ENCODE measurements at regions not wholly inside any gene's neighbourhood (a gene's known extent, or its start where the extent isn't known, plus 50 kb on each side); places are given as distances from the start of the nearest gene placed in this dataset.

DNA sequence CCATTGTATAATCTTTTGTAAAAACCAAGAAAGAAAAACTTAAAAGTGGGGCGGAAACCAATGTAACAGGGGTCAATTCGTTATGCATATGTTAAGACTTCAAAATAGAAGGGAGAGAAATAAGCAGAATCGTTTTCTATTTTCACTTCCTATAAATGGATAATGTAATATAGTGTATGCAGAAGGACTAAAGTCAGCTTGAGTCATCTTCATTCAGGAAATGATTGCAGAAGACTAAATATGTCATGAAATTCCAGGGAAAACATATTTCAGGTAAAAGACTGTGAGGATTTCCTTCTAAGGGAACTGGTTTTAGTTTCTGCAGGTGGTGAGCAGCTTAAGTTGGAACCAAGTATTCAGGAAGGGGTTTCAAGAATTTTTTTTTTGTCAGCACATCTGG lies 753.3 kb downstream of the IRX1 start:
- DNase-seq: no peak

GRCh38 chr5:4356201-4356600 lies 760.6 kb downstream of the IRX1 start:
- DNase-seq: no peak

GRCh38 chr5:4359847-4360246 lies 764.2 kb downstream of the IRX1 start:
- no peak for DNase-seq

DNA sequence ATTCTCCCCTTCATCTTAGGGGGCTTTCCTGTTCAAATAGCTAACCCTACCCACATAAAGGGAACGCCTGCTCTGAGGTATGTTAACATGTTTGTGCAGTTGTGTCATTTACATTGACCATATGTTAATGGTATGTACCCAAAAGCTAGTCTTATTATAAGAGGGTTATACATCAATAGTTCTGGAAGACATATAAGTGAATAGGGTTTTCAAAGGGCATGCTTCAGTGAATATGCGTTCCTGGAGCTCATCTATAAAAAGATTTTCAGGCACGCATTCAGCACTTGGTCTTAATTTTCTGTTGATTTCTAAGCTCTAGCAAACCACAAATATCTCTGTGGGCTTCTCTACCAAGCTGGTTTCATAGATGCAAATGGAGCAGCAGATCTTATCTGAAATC lies 766.1 kb downstream of the IRX1 start:
- no peak for DNase-seq

DNA sequence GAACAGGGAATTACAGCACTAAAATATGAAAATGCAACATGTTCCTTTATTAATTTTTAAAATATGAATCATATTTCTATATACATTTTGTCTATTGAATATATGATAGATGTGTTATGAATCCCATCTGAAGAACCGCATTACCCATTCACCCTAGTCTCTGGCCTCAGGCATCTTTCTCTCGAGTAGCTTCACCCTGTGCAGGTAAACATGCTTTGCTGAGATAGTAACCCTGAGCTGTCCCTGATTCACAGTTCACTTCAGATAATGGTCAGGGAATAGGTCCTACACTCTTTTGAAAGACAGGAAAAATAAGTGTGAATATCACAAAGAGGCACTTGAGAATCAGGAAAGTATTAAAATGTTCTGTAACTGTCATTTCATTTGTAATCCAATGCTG lies 766.8 kb downstream of the IRX1 start:
- no peak for DNase-seq

- no peak for DNase-seq
These were observed 767.4 kb downstream of the IRX1 start for GRCh38 chr5:4363045-4363444.

GRCh38 chr5:4366628-4367027 lies 771.0 kb downstream of the IRX1 start:
- DNase-seq: no peak

GRCh38 chr5:4370218-4370617 lies 769.9 kb upstream of the ADAMTS16 start:
- no peak for DNase-seq

DNA sequence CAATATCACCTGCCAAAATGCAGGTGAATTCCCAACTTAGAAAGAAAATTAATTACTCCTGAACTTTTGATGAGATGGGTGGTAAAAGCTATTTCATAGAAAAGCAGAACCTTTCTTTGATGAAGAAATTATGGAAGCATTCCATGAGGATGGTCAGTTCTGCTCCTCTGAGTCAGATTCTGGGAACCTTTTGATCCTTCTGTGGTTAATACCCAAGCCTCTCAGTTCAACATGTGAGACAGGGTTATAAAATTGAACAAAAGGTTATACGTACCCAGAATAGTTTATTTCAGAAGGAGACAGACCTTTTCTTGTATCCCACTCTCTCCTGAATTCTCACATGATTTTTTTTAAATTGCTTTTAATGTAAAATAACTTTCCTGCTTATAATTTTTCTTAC lies 767.6 kb upstream of the ADAMTS16 start:
- DNase-seq: no peak

DNA sequence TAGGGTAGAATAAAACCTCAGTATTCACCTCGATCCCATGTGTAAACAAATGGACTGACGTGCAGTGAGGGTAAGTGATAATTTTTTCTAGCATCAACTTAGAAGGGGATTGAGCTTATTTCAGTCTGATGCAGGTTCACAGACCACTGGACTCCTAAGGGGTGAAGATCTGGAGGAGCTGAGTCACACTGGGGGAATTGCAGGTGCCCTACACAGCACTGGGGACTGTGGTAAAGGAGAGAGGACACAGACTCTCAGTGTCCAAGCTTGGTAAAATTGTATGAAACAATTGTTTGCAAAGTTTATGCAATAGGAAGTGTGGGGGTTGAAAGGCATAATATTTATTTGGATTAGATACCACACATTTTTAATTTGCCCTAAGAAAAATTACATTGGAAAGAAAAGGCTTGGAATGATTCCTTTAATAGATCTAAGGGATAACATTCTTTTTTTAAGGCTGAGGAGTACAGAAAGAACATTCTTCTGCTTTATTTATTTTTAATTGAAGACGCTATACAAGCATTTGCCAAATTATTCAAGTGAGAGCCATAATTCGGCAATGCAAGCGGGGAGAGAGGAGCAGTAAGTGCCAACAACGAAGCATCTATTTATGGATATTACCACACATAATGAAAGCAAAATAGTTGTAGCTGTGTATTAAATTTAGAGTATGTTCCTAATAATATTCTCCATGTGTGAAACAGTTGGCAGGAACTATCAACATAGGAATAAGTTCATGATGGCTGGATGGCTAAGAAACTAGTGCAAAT lies 766.9 kb upstream of the ADAMTS16 start:
- no peak for DNase-seq

- no peak for DNase-seq
These were observed 765.3 kb upstream of the ADAMTS16 start for GRCh38 chr5:4374866-4375265.

- no peak for DNase-seq
These were observed 764.5 kb upstream of the ADAMTS16 start for GRCh38 chr5:4375640-4376039.

- no peak for DNase-seq
These were observed 757.0 kb upstream of the ADAMTS16 start for GRCh38 chr5:4383102-4383501.

DNA sequence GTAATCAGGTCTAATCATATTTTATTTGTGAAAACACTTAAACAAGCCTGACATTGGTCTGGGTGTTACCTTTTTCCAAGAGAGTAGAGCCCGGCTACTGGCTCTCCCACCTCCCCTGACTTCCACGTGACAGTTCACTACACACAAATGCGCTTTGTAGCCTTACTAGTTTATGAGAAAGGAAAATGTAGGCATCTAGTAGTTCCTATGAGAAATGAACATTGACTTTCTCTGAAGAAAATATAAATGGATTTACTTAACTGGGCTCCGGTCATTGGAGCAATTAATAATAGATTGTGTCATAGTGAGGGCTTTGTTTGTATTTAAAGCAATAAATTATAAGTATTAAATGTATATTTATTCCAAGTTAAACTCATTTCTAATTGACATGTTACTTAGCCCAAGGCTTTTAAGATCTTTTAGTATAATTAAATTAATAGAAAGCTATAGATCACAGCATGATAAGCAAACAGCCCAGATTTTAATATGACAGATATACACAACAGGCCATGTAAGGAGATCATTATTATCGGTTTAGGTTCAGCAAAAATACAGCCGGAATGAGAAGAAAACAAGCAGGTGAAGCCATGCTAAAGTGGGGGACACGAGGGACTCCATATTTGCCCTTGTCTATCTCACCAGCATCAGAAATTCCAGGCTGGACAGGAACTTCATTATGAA lies 756.5 kb upstream of the ADAMTS16 start:
- no peak for DNase-seq

DNA sequence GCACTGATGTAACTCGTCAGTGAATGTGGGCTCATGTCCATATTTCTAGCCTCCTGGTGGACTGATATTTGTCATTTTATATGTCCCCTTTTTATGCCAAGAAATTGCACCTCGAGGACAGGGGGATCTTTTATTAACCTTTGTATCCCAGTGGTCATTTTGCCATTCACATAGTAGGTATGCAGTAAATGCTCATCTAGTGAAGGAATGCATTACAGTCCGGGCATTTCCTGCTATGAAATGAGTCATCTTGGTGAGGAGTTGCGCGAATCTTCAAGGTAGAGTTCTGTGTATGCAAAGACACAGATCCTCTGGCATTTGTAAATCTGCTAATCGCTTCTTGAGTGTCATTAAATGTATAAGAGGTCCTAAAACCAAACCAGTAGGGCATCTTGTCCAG lies 755.5 kb upstream of the ADAMTS16 start:
- DNase-seq: no peak

- DNase-seq: no peak
These were observed 754.0 kb upstream of the ADAMTS16 start for GRCh38 chr5:4386152-4386551.

DNA sequence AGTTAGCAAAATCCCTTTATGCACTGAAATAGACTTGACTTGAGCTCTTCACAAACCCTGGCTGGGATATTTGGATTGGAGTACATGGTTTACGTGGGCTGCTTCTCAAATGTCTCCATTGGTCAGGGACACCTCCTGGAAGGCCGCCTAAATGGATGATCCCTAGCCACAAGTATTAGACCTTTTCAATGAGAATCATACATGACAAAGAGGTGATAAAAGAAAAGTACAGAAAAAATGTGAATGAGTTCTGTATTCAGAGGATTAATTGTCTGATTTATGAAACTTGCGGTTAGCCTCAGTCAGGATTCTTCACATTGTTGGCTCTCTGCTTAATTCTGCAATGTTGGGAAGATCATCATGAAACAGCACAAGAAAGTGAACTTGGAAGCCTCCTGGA lies 752.8 kb upstream of the ADAMTS16 start:
- no peak for DNase-seq

DNA sequence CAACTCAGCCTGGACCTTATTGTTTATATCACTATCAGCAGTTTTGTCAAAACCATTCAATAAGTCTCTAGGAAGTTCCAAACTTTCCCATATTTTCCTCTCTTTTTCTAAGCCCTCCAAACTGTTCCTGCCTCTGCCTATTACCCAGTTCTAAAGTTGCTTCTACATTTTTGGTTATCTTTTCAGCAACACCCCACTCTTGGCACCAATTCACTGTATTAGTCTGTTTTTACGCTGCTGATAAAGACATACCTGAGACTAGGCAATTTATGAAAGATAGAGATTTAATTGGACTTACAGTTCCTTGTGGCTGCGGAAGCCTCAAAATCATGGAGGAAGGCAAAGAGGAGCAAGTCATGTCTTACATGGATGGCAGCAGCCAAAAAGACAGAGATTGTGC lies 744.4 kb upstream of the ADAMTS16 start:
- no peak for DNase-seq

- no peak for DNase-seq
These were observed 734.4 kb upstream of the ADAMTS16 start for GRCh38 chr5:4405614-4406219.

DNA sequence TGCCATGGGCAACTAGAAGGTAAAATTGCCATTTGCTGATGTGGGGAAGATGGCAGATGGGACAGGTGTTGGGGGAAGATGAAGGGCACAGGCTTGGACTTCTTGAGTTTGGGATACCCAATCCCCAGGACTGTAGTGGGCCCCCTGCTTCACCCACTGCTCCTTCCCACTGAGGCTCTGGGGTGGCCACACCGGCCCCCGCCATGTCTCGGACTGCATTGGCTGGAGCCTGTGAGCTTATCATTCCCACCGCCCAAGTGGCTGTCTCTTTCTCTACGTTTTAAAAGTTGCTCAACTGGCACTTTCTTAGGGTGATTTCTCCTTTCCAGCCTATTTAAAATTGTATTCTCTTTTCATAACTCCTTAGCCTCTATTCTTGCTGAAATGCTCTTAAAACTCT lies 730.0 kb upstream of the ADAMTS16 start:
- no peak for DNase-seq

DNA sequence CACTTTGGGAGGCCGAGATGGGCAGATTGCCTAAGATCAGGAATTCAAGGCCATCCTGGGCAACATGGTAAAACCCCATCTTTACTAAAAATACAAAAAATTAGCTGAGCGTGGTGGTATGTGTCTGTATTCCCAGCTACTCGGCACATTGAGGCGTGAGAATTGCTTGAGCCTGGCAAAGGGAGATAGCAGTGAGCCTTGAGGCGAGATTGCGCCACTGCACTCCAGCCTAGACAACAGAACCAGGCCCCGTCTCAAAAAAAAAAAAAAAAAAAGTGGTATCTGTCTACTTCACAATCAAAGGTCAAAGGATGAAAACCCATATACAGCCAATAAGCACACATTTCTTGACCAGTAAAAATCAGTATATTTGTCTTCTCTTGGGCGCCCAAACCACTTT lies 728.5 kb upstream of the ADAMTS16 start:
- no peak for DNase-seq

DNA sequence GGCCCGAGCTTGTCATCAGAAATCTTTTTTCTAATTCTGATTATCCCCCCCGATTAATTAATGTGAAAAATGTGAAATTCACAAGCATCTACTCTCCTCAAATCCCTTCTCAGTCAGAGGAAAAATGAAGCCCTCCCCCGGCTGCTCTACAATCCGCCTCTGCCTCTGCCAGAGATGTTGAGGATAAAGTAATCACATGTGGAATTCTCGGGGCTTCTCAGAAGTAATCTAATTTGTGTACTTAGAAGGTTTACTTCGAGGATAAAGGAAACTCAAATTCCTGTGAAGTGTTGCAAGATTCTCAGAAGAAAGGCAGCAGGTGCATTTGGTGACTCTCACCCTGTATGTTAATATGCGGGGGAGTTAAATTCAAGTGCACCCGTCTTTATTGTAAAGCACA lies 726.1 kb upstream of the ADAMTS16 start:
- DNase-seq: no peak

GRCh38 chr5:4418084-4418483 lies 722.0 kb upstream of the ADAMTS16 start:
- no peak for DNase-seq

DNA sequence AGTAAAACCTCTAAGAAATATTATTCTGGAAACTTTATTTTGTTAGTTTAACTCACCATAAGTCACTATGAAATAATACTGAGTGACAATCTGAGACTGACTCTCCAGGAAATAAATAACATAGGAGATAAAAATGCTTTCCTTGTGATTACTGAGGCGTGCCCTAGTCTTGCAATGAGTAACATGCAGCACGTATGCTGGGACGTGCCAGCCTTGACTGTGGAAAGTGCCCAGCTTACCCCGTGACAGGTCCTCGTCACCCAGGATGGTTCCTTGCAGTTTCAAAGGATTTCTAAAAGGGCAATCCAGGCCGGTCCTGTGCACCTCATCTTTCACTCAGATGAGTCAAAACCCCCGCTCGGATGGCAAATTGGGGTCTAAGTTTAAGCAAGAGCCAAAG lies 720.8 kb upstream of the ADAMTS16 start:
- DNase-seq: no peak
